ENCODE measurements at regions not wholly inside any gene's neighbourhood (a gene's known extent, or its start where the extent isn't known, plus 50 kb on each side); places are given as distances from the start of the nearest gene placed in this dataset.

- DNase-seq (ENCODE audit: low read depth), result no peak
Observed at GRCh38 chr2:136373841-136374240, 255.9 kb upstream of the CXCR4 start.

GRCh38 chr2:136373029-136373428, 255.1 kb upstream of the CXCR4 start:
- no peak for DNase-seq (ENCODE audit: low read depth)

GRCh38 chr2:136363900-136364299, 246.0 kb upstream of the CXCR4 start:
- no peak for DNase-seq (ENCODE audit: low read depth)

- no peak for DNase-seq (ENCODE audit: low read depth)
Observed at GRCh38 chr2:136363470-136363869, 245.5 kb upstream of the CXCR4 start.

GRCh38 chr2:136362676-136363390, 244.9 kb upstream of the CXCR4 start:
- no peak for DNase-seq (ENCODE audit: low read depth)

GRCh38 chr2:136361521-136361920, 243.6 kb upstream of the CXCR4 start:
- DNase-seq (ENCODE audit: low read depth), result no peak

- DNase-seq (ENCODE audit: low read depth), result no peak
Observed at GRCh38 chr2:136360790-136361189, 242.8 kb upstream of the CXCR4 start.

GRCh38 chr2:136359121-136359965, 241.4 kb upstream of the CXCR4 start:
- DNase-seq (ENCODE audit: low read depth), result no peak

- no peak for DNase-seq (ENCODE audit: low read depth)
Observed at GRCh38 chr2:136358576-136358975, 240.6 kb upstream of the CXCR4 start.

- DNase-seq (ENCODE audit: low read depth), result no peak
Observed at GRCh38 chr2:136357007-136357380, 239.0 kb upstream of the CXCR4 start.

- DNase-seq (ENCODE audit: low read depth), result no peak
Observed at GRCh38 chr2:136356125-136357006, 238.4 kb upstream of the CXCR4 start.

GRCh38 chr2:136351684-136352083, 233.7 kb upstream of the CXCR4 start:
- DNase-seq (ENCODE audit: low read depth), result no peak

- no peak for DNase-seq (ENCODE audit: low read depth)
Observed at GRCh38 chr2:136347981-136348380, 230.0 kb upstream of the CXCR4 start.

- DNase-seq (ENCODE audit: low read depth), result no peak
Observed at GRCh38 chr2:136344339-136344738, 226.4 kb upstream of the CXCR4 start.

GRCh38 chr2:136342138-136342537, 224.2 kb upstream of the CXCR4 start:
- DNase-seq (ENCODE audit: low read depth), result no peak

- no peak for DNase-seq (ENCODE audit: low read depth)
Observed at GRCh38 chr2:136334967-136335366, 217.0 kb upstream of the CXCR4 start.

- no peak for DNase-seq (ENCODE audit: low read depth)
Observed at GRCh38 chr2:136332436-136333095, 214.6 kb upstream of the CXCR4 start.

GRCh38 chr2:136331226-136331625, 213.3 kb upstream of the CXCR4 start:
- DNase-seq (ENCODE audit: low read depth), result no peak

GRCh38 chr2:136328207-136328795, 210.4 kb upstream of the CXCR4 start:
- DNase-seq (ENCODE audit: low read depth), result no peak

GRCh38 chr2:136327162-136327852, 209.4 kb upstream of the CXCR4 start:
- DNase-seq (ENCODE audit: low read depth), result peak; percentile 69

GRCh38 chr2:136325844-136326331, 207.9 kb upstream of the CXCR4 start:
- DNase-seq (ENCODE audit: low read depth), result no peak
